Activated CD4-positive, alpha-beta T cell treated with anti-CD3 and anti-CD28 coated beads, Interleukin-2, amount 10 ng/mL, durations not matched to agents 7 days and 5 days (primary cell): ENCODE measurements at regions not wholly inside any gene's neighbourhood (a gene's known extent, or its start where the extent isn't known, plus 50 kb on each side); places are given as distances from the start of the nearest gene placed in this dataset.
"Not testable (repeated sequence)": the region's sequence is repeated elsewhere in the genome, so short reads cannot be mapped to it uniquely, and the experiment has no call there.

ENCODE experiments used
- CTCF ChIA-PET: fragments of 350-600 bp; sonication (Branson Sonifier 250); formaldehyde crosslinking; loops from one replicate; lab custom pipeline; 2021; ENCODE audit warnings: antibody characterized with exemption; lab: Charles Lee
- POLR2A ChIA-PET: fragments of 350-600 bp; sonication (Branson Sonifier 250); formaldehyde crosslinking; loops from one replicate; lab custom pipeline; 2021; ENCODE audit warnings: antibody characterized with exemption; lab: Charles Lee
- DNase-seq: peaks from one replicate; pipeline ENCODE4 v3.0.0-alpha.2; 2020
- H3K27ac Mint-ChIP-seq: one replicate; pipeline ENCODE4 v1.8.0; 2021; ENCODE audit warnings: mild to moderate bottlenecking, moderate library complexity, mixed read lengths
- H3K27me3 Mint-ChIP-seq: one replicate; pipeline ENCODE4 v1.8.0; 2021; ENCODE audit warnings: mixed read lengths
- H3K36me3 Mint-ChIP-seq: one replicate; pipeline ENCODE4 v1.8.0; 2021; ENCODE audit warnings: low read depth, mixed read lengths
- H3K4me1 Mint-ChIP-seq: one replicate; pipeline ENCODE4 v1.8.0; 2021; ENCODE audit warnings: mixed read lengths
- H3K4me3 Mint-ChIP-seq: one replicate; pipeline ENCODE4 v1.8.0; 2021; ENCODE audit warnings: mild to moderate bottlenecking, moderate library complexity, mixed read lengths
- H3K9me3 Mint-ChIP-seq: one replicate; pipeline ENCODE4 v1.8.0; 2021; ENCODE audit warnings: mixed read lengths

- DNase-seq = no peak
- Mint-ChIP-seq H3K27ac (no peak overlapping the region), H3K4me1 (no peaks in the 10 kb centered on the region), H3K4me3 (no peak overlapping the region), H3K36me3 (no peaks in the 10 kb centered on the region), H3K27me3 (peaks cover 48% of the 10 kb centered on the region), H3K9me3 (no peaks in the 10 kb centered on the region)
- CTCF ChIA-PET = no interaction called here
- POLR2A ChIA-PET = interaction anchor here (0.6 kb wide), 1 partner anchor 316 kb away, joined by 3 read pairs; no protein-coding TSS in a partner anchor
Observed at GRCh38 chr1:22210636-22211035, 67.7 kb upstream of the WNT4 start.

GRCh38 chr1:22211459-22211858 is 68.6 kb upstream of the WNT4 start:
- H3K4me1 Mint-ChIP-seq, DNase-seq, CTCF ChIA-PET, H3K9me3 Mint-ChIP-seq, H3K4me3 Mint-ChIP-seq, H3K36me3 Mint-ChIP-seq, H3K27ac Mint-ChIP-seq: not testable (repeated sequence)
- peaks cover 48% of the 10 kb centered on the region for H3K27me3 Mint-ChIP-seq
- POLR2A ChIA-PET = interaction anchor here (0.6 kb wide), 1 partner anchor 316 kb away, joined by 3 read pairs; no protein-coding TSS in a partner anchor

- no peaks in the 10 kb centered on the region for H3K9me3 Mint-ChIP-seq
- DNase-seq = no peak
- ChIA-PET POLR2A (no interaction called here), CTCF (no interaction called here)
- H3K27me3 Mint-ChIP-seq = peaks cover 47% of the 10 kb centered on the region
- H3K27ac Mint-ChIP-seq = no peak overlapping the region
- no peaks in the 10 kb centered on the region for H3K4me1 Mint-ChIP-seq
- no peak overlapping the region for H3K4me3 Mint-ChIP-seq
- no peaks in the 10 kb centered on the region for H3K36me3 Mint-ChIP-seq
Observed at GRCh38 chr1:22212400-22213233, 69.7 kb upstream of the WNT4 start.

- DNase-seq = no peak
- H3K27me3 Mint-ChIP-seq = peaks cover 23% of the 10 kb centered on the region
- no peak overlapping the region for H3K27ac Mint-ChIP-seq
- ChIA-PET POLR2A (no interaction called here), CTCF (interaction anchor here (0.7 to 1.1 kb wide), 3 partner anchors 14 to 194 kb away, joined by 3 read pairs; no protein-coding TSS in a partner anchor)
- no peaks in the 10 kb centered on the region for H3K9me3 Mint-ChIP-seq
- H3K4me3 Mint-ChIP-seq = no peak overlapping the region
- no peaks in the 10 kb centered on the region for H3K36me3 Mint-ChIP-seq
- no peaks in the 10 kb centered on the region for H3K4me1 Mint-ChIP-seq
Observed at GRCh38 chr1:22216210-22216883, 73.5 kb upstream of the WNT4 start.

GRCh38 chr1:22216966-22217365 is 74.1 kb upstream of the WNT4 start:
- Mint-ChIP-seq H3K4me3 (no peak overlapping the region), H3K9me3 (no peaks in the 10 kb centered on the region), H3K27me3 (peaks cover 19% of the 10 kb centered on the region), H3K4me1 (no peaks in the 10 kb centered on the region), H3K36me3 (no peaks in the 10 kb centered on the region), H3K27ac (no peak overlapping the region)
- no peak for DNase-seq
- ChIA-PET POLR2A (no interaction called here), CTCF (interaction anchor here (0.6 to 1.1 kb wide), 2 partner anchors 15 to 1270 kb away, joined by 3 read pairs; no protein-coding TSS in a partner anchor)

- H3K27ac Mint-ChIP-seq = no peak overlapping the region
- DNase-seq = no peak
- H3K27me3 Mint-ChIP-seq = peaks cover 15% of the 10 kb centered on the region
- H3K9me3 Mint-ChIP-seq = no peaks in the 10 kb centered on the region
- H3K4me3 Mint-ChIP-seq = no peak overlapping the region
- H3K36me3 Mint-ChIP-seq = no peaks in the 10 kb centered on the region
- CTCF ChIA-PET = no interaction called here
- POLR2A ChIA-PET = no interaction called here
- no peaks in the 10 kb centered on the region for H3K4me1 Mint-ChIP-seq
Observed at GRCh38 chr1:22217811-22218460, 75.0 kb upstream of the WNT4 start.

GRCh38 chr1:22218618-22219250 is 75.8 kb upstream of the WNT4 start:
- H3K36me3 Mint-ChIP-seq = no peaks in the 10 kb centered on the region
- no peaks in the 10 kb centered on the region for H3K4me1 Mint-ChIP-seq
- no peak for DNase-seq
- CTCF ChIA-PET = no interaction called here
- H3K27ac Mint-ChIP-seq = no peak overlapping the region
- H3K4me3 Mint-ChIP-seq = no peak overlapping the region
- peaks cover 9% of the 10 kb centered on the region for H3K27me3 Mint-ChIP-seq
- POLR2A ChIA-PET = no interaction called here
- H3K9me3 Mint-ChIP-seq = no peaks in the 10 kb centered on the region

GRCh38 chr1:22221233-22221780 is 78.4 kb upstream of the WNT4 start:
- DNase-seq = no peak
- POLR2A ChIA-PET = no interaction called here
- Mint-ChIP-seq H3K9me3 (no peaks in the 10 kb centered on the region), H3K27ac (no peak overlapping the region), H3K4me1 (no peaks in the 10 kb centered on the region), H3K27me3 (no peaks in the 10 kb centered on the region), H3K4me3 (no peak overlapping the region), H3K36me3 (no peaks in the 10 kb centered on the region)
- CTCF ChIA-PET = no interaction called here

- no peak for DNase-seq
- no peaks in the 10 kb centered on the region for H3K27me3 Mint-ChIP-seq
- H3K9me3 Mint-ChIP-seq = no peaks in the 10 kb centered on the region
- H3K4me1 Mint-ChIP-seq = no peaks in the 10 kb centered on the region
- no peaks in the 10 kb centered on the region for H3K36me3 Mint-ChIP-seq
- H3K4me3 Mint-ChIP-seq = no peak overlapping the region
- POLR2A ChIA-PET = no interaction called here
- CTCF ChIA-PET = no interaction called here
- no peak overlapping the region for H3K27ac Mint-ChIP-seq
Observed at GRCh38 chr1:22222723-22223122, 79.8 kb upstream of the WNT4 start.

GRCh38 chr1:22223176-22223575 is 80.3 kb upstream of the WNT4 start:
- ChIA-PET CTCF (no interaction called here), POLR2A (no interaction called here)
- no peaks in the 10 kb centered on the region for H3K27me3 Mint-ChIP-seq
- H3K9me3 Mint-ChIP-seq = no peaks in the 10 kb centered on the region
- H3K27ac Mint-ChIP-seq = no peak overlapping the region
- no peak for DNase-seq
- no peaks in the 10 kb centered on the region for H3K4me1 Mint-ChIP-seq
- H3K4me3 Mint-ChIP-seq = no peak overlapping the region
- H3K36me3 Mint-ChIP-seq = no peaks in the 10 kb centered on the region

- Mint-ChIP-seq H3K4me1 (no peaks in the 10 kb centered on the region), H3K27ac (no peak overlapping the region), H3K27me3 (no peaks in the 10 kb centered on the region), H3K36me3 (no peaks in the 10 kb centered on the region), H3K9me3 (no peaks in the 10 kb centered on the region), H3K4me3 (no peak overlapping the region)
- ChIA-PET CTCF (no interaction called here), POLR2A (no interaction called here)
- no peak for DNase-seq
Observed at GRCh38 chr1:22224091-22224490, 81.2 kb upstream of the WNT4 start.

- DNase-seq = no peak
- CTCF ChIA-PET = no interaction called here
Observed at GRCh38 chr1:22224631-22225030, 81.7 kb upstream of the WNT4 start.

More at GRCh38 chr1:22224631-22225030, 81.7 kb upstream of the WNT4 start:
- POLR2A ChIA-PET = no interaction called here
- no peaks in the 10 kb centered on the region for H3K36me3 Mint-ChIP-seq
- H3K9me3 Mint-ChIP-seq = no peaks in the 10 kb centered on the region
- no peak overlapping the region for H3K4me3 Mint-ChIP-seq
- H3K27ac Mint-ChIP-seq = no peak overlapping the region
- no peaks in the 10 kb centered on the region for H3K4me1 Mint-ChIP-seq
- H3K27me3 Mint-ChIP-seq = no peaks in the 10 kb centered on the region
